PC-3 (cell line): ENCODE measurements at regions not wholly inside any gene's neighbourhood (a gene's known extent, or its start where the extent isn't known, plus 50 kb on each side); places are given as distances from the start of the nearest gene placed in this dataset.

Experiments
- ATAC-seq: fragments of 200-7000 bp; cut with Tn5 transposase; 2 replicates; pipeline ENCODE4 v1.9.1; 2020; ENCODE audit warnings: mild to moderate bottlenecking, moderate library complexity
- BruUV-seq: library from RNA; stranded (reverse); fragments of 400-500 nt; replicated peaks from 2 replicates; lab custom pipeline; 2021; lab: Mats Ljungman, UMichigan
- CTCF ChIA-PET: fragments of 300-600 bp; sonication (Branson Sonifier 250); formaldehyde crosslinking; loops from one replicate; lab custom pipeline; 2022; ENCODE audit warnings: antibody characterized with exemption; lab: Charles Lee
- POLR2A ChIA-PET: fragments of 300-600 bp; sonication (Branson Sonifier 250); formaldehyde crosslinking; loops from one replicate; lab custom pipeline; 2022; ENCODE audit warnings: antibody characterized with exemption; ENCODE audit not compliant: unreplicated experiment; lab: Charles Lee
- DNase-seq: peaks from one replicate; pipeline ENCODE4 v3.0.0-alpha.2; 2015
- H2AFZ ChIP-seq: fragments of 300-600 bp; sonication (generic); 2 replicates; pipeline ENCODE4 v1.6.0; 2016; ENCODE audit warnings: antibody characterized with exemption, low read length
- H3F3A ChIP-seq: fragments of 300-600 bp; sonication (generic); one replicate; pipeline ENCODE4 v1.6.0; 2017; ENCODE audit warnings: antibody characterized with exemption, low read length, control low read depth, mild to moderate bottlenecking; ENCODE audit not compliant: unreplicated experiment
- H3K27ac ChIP-seq: fragments of 300-600 bp; sonication (generic); 2 replicates; pipeline ENCODE4 v1.5.1; 2016; ENCODE audit warnings: mild to moderate bottlenecking, low read length
- H3K27me3 ChIP-seq: fragments of 300-600 bp; sonication (generic); 2 replicates; pipeline ENCODE4 v1.6.1; 2016; ENCODE audit warnings: low read length, mixed read lengths
- H3K36me3 ChIP-seq: fragments of 300-600 bp; sonication (generic); 2 replicates; pipeline ENCODE4 v1.6.1; 2016; ENCODE audit warnings: low read depth, mixed run types, low read length, mixed read lengths
- H3K4me1 ChIP-seq: fragments of 300-600 bp; sonication (generic); 2 replicates; pipeline ENCODE4 v1.5.1; 2016; ENCODE audit warnings: low read length; ENCODE audit not compliant: insufficient read depth
- H3K4me2 ChIP-seq: fragments of 300-600 bp; sonication (generic); 2 replicates; pipeline ENCODE4 v1.6.0; 2016; ENCODE audit warnings: low read length
- H3K4me3 ChIP-seq: fragments of 300-600 bp; sonication (generic); 2 replicates; pipeline ENCODE4 v1.5.1; 2016; ENCODE audit warnings: mild to moderate bottlenecking, low read length, mixed read lengths
- H3K79me2 ChIP-seq: fragments of 300-600 bp; sonication (generic); 2 replicates; pipeline ENCODE4 v1.6.1; 2017; ENCODE audit warnings: low read length, mixed read lengths
- H3K9ac ChIP-seq: fragments of 300-600 bp; sonication (generic); 2 replicates; pipeline ENCODE4 v1.6.0; 2016; ENCODE audit warnings: mild to moderate bottlenecking, low read length
- H3K9me2 ChIP-seq: fragments of 300-600 bp; sonication (generic); replicated peaks from 2 replicates; pipeline ENCODE4 v1.6.1; 2016; ENCODE audit warnings: mixed run types, low read length, mixed read lengths
- H3K9me3 ChIP-seq: fragments of 300-600 bp; sonication (generic); 2 replicates; pipeline ENCODE4 v1.6.1; 2016; ENCODE audit warnings: low read length, mixed read lengths
- H4K20me1 ChIP-seq: fragments of 300-600 bp; sonication (generic); 2 replicates; pipeline ENCODE4 v1.6.1; 2016; ENCODE audit warnings: low read length, mixed read lengths
- EZH2 ChIP-seq: fragments of 300-600 bp; sonication (generic); IDR thresholded peaks from one replicate; pipeline ENCODE4 v1.6.1; 2017; ENCODE audit warnings: antibody characterized with exemption, mild to moderate bottlenecking, low read length; ENCODE audit not compliant: unreplicated experiment
- EZH2phosphoT487 ChIP-seq: fragments of 300-600 bp; sonication (generic); IDR thresholded peaks from 2 replicates; pipeline ENCODE4 v1.6.1; 2018; ENCODE audit warnings: mild to moderate bottlenecking, antibody characterized with exemption, low read length, borderline replicate concordance
- intact Hi-C: fragments of 100-400 bp; cut with micrococcal nuclease; formaldehyde crosslinking; loops from 2 replicates; pipeline ENCODE4 v1.9.0; 2023
- TF ChIP-seq, protein P1 (sequence below): fragments of 300-600 bp; sonication (generic); conservative IDR thresholded peaks from 2 replicates; pipeline ENCODE4 v1.5.1; 2017; ENCODE audit warnings: antibody characterized with exemption, low read depth, mild to moderate bottlenecking, low read length

DNA sequence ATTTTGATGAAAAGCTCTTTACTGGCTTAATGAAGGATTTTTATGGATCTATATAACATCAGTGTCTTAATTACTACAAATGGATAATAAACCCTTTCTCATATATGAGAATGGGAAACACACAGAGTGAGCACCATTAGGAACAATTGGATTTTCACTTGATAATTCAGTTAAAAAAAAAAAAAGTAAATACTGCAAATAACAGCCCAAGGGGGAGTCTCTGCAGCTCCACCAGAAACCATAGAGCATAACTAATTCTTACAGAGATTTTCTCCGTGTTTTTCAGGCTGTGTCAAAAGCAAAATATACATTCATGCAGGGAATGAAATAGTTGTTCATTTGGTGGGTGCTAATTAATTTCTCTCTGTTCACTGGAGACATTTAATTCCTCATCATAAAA is 125.3 kb downstream of the EBLN2 start:
- Histone ChIP-seq H3K4me1 (no peaks in the 10 kb centered on the region), H3K27ac (no peak overlapping the region), H3K36me3 (no peaks in the 10 kb centered on the region), H3K4me2 (no peak overlapping the region), H3F3A (no peaks in the 10 kb centered on the region), H3K27me3 (peaks cover 24% of the 10 kb centered on the region), H3K9ac (no peak overlapping the region), H3K79me2 (no peaks in the 10 kb centered on the region), H3K4me3 (no peak overlapping the region), H2AFZ (no peak overlapping the region), H4K20me1 (no peaks in the 10 kb centered on the region), H3K9me3 (no peaks in the 10 kb centered on the region), H3K9me2 (no peaks in the 10 kb centered on the region)
- ATAC-seq (no peak), DNase-seq (no peak)
- no TSS peak for BruUV-seq
- ChIA-PET CTCF (no interaction called here), POLR2A (no interaction called here)
- TF ChIP-seq, protein P1, sequence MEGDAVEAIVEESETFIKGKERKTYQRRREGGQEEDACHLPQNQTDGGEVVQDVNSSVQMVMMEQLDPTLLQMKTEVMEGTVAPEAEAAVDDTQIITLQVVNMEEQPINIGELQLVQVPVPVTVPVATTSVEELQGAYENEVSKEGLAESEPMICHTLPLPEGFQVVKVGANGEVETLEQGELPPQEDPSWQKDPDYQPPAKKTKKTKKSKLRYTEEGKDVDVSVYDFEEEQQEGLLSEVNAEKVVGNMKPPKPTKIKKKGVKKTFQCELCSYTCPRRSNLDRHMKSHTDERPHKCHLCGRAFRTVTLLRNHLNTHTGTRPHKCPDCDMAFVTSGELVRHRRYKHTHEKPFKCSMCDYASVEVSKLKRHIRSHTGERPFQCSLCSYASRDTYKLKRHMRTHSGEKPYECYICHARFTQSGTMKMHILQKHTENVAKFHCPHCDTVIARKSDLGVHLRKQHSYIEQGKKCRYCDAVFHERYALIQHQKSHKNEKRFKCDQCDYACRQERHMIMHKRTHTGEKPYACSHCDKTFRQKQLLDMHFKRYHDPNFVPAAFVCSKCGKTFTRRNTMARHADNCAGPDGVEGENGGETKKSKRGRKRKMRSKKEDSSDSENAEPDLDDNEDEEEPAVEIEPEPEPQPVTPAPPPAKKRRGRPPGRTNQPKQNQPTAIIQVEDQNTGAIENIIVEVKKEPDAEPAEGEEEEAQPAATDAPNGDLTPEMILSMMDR: no peak
- no peak for TF ChIP-seq EZH2phosphoT487
- intact Hi-C loops: no loop called here

DNA sequence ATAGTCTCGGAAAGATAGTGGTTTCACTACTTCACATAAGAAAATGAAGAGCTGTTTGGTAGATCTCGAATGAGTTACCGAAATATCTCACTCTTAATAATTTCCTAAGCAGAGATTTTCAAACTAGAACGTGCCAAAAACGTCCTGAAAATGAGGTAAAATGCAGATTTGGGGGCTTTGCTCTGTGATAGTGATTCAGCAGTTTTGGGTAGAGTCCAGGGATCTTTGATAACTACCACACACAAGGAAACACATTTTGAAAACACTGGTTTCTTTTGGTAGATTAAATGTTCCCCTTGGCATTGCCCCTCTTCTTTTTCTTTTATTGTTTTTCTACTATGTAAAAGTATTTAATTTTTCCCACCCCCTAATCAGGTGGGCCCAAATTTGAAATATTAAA is 125.9 kb downstream of the EBLN2 start:
- POLR2A ChIA-PET: no interaction called here
- Histone ChIP-seq H3K9ac (no peak overlapping the region), H2AFZ (no peak overlapping the region), H4K20me1 (no peaks in the 10 kb centered on the region), H3K27ac (no peak overlapping the region), H3K36me3 (no peaks in the 10 kb centered on the region), H3K9me2 (no peaks in the 10 kb centered on the region), H3K4me2 (no peak overlapping the region), H3K79me2 (no peaks in the 10 kb centered on the region), H3K4me3 (no peak overlapping the region), H3K4me1 (no peaks in the 10 kb centered on the region), H3K9me3 (no peaks in the 10 kb centered on the region), H3F3A (no peaks in the 10 kb centered on the region), H3K27me3 (peaks cover 18% of the 10 kb centered on the region; the same call in 1 of the 2 replicates)
- ATAC-seq (no peak), DNase-seq (no peak)
- no TSS peak for BruUV-seq
- intact Hi-C loops: no loop called here
- TF ChIP-seq EZH2 (no peak), EZH2phosphoT487 (no peak)
- TF ChIP-seq, protein P1: no peak
- CTCF ChIA-PET: no interaction called here

DNA sequence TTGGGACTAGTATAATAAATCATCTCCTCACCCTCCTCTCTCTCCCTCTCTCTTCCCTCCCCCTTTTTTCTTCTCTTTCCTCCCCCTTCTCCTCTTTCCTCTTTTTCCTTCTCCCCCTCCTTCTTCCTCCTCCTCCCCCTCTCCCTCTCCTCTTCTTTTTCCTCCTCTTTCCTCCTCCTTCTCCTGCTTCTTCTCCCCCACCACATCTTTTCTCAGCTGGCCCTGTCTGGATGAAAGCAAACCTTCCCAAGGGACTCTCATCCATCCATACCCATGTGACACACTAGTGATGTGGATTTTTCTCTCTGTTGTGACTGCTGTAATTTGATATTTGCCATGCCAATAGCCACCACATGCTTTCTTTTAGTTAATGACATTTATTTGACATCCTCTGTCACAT is 127.2 kb downstream of the EBLN2 start:
- BruUV-seq: no TSS peak
- no peaks in the 10 kb centered on the region for H3F3A ChIP-seq
- no peaks in the 10 kb centered on the region for H3K4me1 ChIP-seq
- H3K27me3 ChIP-seq: peaks cover 8% of the 10 kb centered on the region; the same call in 1 of the 2 replicates
- H3K4me3 ChIP-seq: no peak overlapping the region
- H3K9me3 ChIP-seq: no peaks in the 10 kb centered on the region
- H3K79me2 ChIP-seq: no peaks in the 10 kb centered on the region
- intact Hi-C loops: no loop called here
- H3K36me3 ChIP-seq: no peaks in the 10 kb centered on the region
- TF ChIP-seq EZH2phosphoT487 (no peak), EZH2 (no peak)
- TF ChIP-seq, protein P1: no peak
- CTCF ChIA-PET: interaction anchor here (0.6 kb wide), 1 partner anchor 441 kb away, joined by 13 read pairs; no protein-coding TSS in a partner anchor
- H4K20me1 ChIP-seq: no peaks in the 10 kb centered on the region
- no peak overlapping the region for H3K27ac ChIP-seq
- H2AFZ ChIP-seq: no peak overlapping the region
- H3K9me2 ChIP-seq: no peaks in the 10 kb centered on the region
- ATAC-seq: no peak
- DNase-seq: no peak
- POLR2A ChIA-PET: no interaction called here
- H3K9ac ChIP-seq: no peak overlapping the region
- no peak overlapping the region for H3K4me2 ChIP-seq
